ENCODE measurements at regions not wholly inside any gene's neighbourhood (a gene's known extent, or its start where the extent isn't known, plus 50 kb on each side); places are given as distances from the start of the nearest gene placed in this dataset.

- Histone ChIP-seq H3K9me2 (ENCODE audit: insufficient read depth, low read length) (no peaks in the 10 kb centered on the region), H2AFZ (ENCODE audit: low read length) (no peak overlapping the region), H3K27ac (ENCODE audit: low read depth, low read length, poor library complexity, severe bottlenecking) (no peak overlapping the region), H3K79me2 (ENCODE audit: insufficient read depth, low read depth, low read length) (no peaks in the 10 kb centered on the region), H4K20me1 (ENCODE audit: insufficient read depth, low read length) (no peaks in the 10 kb centered on the region), H3K4me2 (ENCODE audit: low read length) (no peak overlapping the region), H3K36me3 (ENCODE audit: insufficient read depth, low read length) (no peaks in the 10 kb centered on the region), H3K9me3 (ENCODE audit: low read length) (no peaks in the 10 kb centered on the region), H3K4me1 (ENCODE audit: insufficient read depth, low read length, poor library complexity, severe bottlenecking) (no peaks in the 10 kb centered on the region), H3K4me3 (ENCODE audit: low read depth, low read length, poor library complexity, severe bottlenecking) (no peak overlapping the region)
- no peak for DNase-seq (ENCODE audit: low spot score)
- ChIA-PET CTCF (ENCODE audit: unreplicated experiment) (no interaction called here), POLR2A (no interaction called here)
- no peak for TF ChIP-seq EZH2phosphoT487 (IDR thresholded peaks at IDR 0.05; ENCODE audit: borderline replicate concordance, low read depth, low read length)
- TF ChIP-seq, protein P1, sequence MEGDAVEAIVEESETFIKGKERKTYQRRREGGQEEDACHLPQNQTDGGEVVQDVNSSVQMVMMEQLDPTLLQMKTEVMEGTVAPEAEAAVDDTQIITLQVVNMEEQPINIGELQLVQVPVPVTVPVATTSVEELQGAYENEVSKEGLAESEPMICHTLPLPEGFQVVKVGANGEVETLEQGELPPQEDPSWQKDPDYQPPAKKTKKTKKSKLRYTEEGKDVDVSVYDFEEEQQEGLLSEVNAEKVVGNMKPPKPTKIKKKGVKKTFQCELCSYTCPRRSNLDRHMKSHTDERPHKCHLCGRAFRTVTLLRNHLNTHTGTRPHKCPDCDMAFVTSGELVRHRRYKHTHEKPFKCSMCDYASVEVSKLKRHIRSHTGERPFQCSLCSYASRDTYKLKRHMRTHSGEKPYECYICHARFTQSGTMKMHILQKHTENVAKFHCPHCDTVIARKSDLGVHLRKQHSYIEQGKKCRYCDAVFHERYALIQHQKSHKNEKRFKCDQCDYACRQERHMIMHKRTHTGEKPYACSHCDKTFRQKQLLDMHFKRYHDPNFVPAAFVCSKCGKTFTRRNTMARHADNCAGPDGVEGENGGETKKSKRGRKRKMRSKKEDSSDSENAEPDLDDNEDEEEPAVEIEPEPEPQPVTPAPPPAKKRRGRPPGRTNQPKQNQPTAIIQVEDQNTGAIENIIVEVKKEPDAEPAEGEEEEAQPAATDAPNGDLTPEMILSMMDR (conservative IDR thresholded peaks at IDR 0.05; ENCODE audit: low read length), result no peak
- intact Hi-C loops (cut with micrococcal nuclease; ENCODE audit: unreplicated experiment), result no loop called here
- BruUV-seq (replicated peaks), result no TSS peak
Measured at GRCh38 chr2:204268458-204268857, 276.8 kb upstream of the PARD3B start.

- intact Hi-C loops (cut with micrococcal nuclease; ENCODE audit: unreplicated experiment), result no loop called here
- TF ChIP-seq EZH2phosphoT487 (IDR thresholded peaks at IDR 0.05; ENCODE audit: borderline replicate concordance, low read depth, low read length), result no peak
- TF ChIP-seq, protein P1 (conservative IDR thresholded peaks at IDR 0.05; ENCODE audit: low read length), result no peak
- no peaks in the 10 kb centered on the region for H3K36me3 ChIP-seq (ENCODE audit: insufficient read depth, low read length)
- H4K20me1 ChIP-seq (ENCODE audit: insufficient read depth, low read length), result no peaks in the 10 kb centered on the region
- H3K79me2 ChIP-seq (ENCODE audit: insufficient read depth, low read depth, low read length), result no peaks in the 10 kb centered on the region
- POLR2A ChIA-PET, result no interaction called here
- H2AFZ ChIP-seq (ENCODE audit: low read length), result no peak overlapping the region
- no peak for DNase-seq (ENCODE audit: low spot score)
- H3K4me1 ChIP-seq (ENCODE audit: insufficient read depth, low read length, poor library complexity, severe bottlenecking), result no peaks in the 10 kb centered on the region
- BruUV-seq (replicated peaks), result no TSS peak
- H3K9me3 ChIP-seq (ENCODE audit: low read length), result no peaks in the 10 kb centered on the region
- H3K9me2 ChIP-seq (ENCODE audit: insufficient read depth, low read length), result no peaks in the 10 kb centered on the region
- no peak overlapping the region for H3K4me3 ChIP-seq (ENCODE audit: low read depth, low read length, poor library complexity, severe bottlenecking)
- H3K27ac ChIP-seq (ENCODE audit: low read depth, low read length, poor library complexity, severe bottlenecking), result no peak overlapping the region
- H3K4me2 ChIP-seq (ENCODE audit: low read length), result no peak overlapping the region
- CTCF ChIA-PET (ENCODE audit: unreplicated experiment), result no interaction called here
Measured at GRCh38 chr2:204268971-204269370, 276.3 kb upstream of the PARD3B start.

DNA sequence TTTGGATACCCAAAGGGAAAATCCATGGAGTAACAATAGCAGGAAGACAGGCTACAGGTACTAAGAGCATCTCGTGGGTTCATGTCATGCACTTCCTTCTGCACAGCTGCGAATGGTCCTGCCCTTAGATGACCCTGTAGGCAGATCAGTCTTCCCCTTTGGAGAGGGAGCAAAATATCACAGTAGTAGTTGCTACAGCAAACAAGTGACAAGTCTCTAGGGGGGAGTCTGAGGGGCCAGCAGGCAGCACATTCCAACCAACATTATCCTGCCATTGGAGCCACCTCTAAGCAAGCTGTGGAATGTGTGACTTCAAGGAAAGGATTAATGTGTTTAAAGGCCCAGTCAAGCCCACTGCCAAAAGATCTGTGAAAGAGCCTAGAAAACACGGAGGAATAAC, 273.2 kb upstream of the PARD3B start:
- Histone ChIP-seq H3K9me2 (ENCODE audit: insufficient read depth, low read length) (no peaks in the 10 kb centered on the region), H3K27ac (ENCODE audit: low read depth, low read length, poor library complexity, severe bottlenecking) (no peak overlapping the region), H3K4me3 (ENCODE audit: low read depth, low read length, poor library complexity, severe bottlenecking) (no peak overlapping the region), H4K20me1 (ENCODE audit: insufficient read depth, low read length) (no peaks in the 10 kb centered on the region), H3K9me3 (ENCODE audit: low read length) (no peaks in the 10 kb centered on the region), H3K4me2 (ENCODE audit: low read length) (no peak overlapping the region), H3K79me2 (ENCODE audit: insufficient read depth, low read depth, low read length) (no peaks in the 10 kb centered on the region), H3K36me3 (ENCODE audit: insufficient read depth, low read length) (no peaks in the 10 kb centered on the region), H2AFZ (ENCODE audit: low read length) (no peak overlapping the region), H3K4me1 (ENCODE audit: insufficient read depth, low read length, poor library complexity, severe bottlenecking) (no peaks in the 10 kb centered on the region)
- intact Hi-C loops (cut with micrococcal nuclease; ENCODE audit: unreplicated experiment), result no loop called here
- BruUV-seq (replicated peaks), result no TSS peak
- ChIA-PET POLR2A (no interaction called here), CTCF (ENCODE audit: unreplicated experiment) (no interaction called here)
- DNase-seq (ENCODE audit: low spot score), result no peak
- TF ChIP-seq, protein P1 (conservative IDR thresholded peaks at IDR 0.05; ENCODE audit: low read length), result no peak
- no peak for TF ChIP-seq EZH2phosphoT487 (IDR thresholded peaks at IDR 0.05; ENCODE audit: borderline replicate concordance, low read depth, low read length)
